ENCODE measurements at regions not wholly inside any gene's neighbourhood (a gene's known extent, or its start where the extent isn't known, plus 50 kb on each side); places are given as distances from the start of the nearest gene placed in this dataset.

GRCh38 chr2:117086174-117086942 lies 728.1 kb upstream of the DDX18 start:
- DNase-seq = no peak

- DNase-seq = no peak
Measured at GRCh38 chr2:117086943-117087250, 727.6 kb upstream of the DDX18 start.

- DNase-seq = no peak
Measured at GRCh38 chr2:117087535-117088291, 726.8 kb upstream of the DDX18 start.

DNA sequence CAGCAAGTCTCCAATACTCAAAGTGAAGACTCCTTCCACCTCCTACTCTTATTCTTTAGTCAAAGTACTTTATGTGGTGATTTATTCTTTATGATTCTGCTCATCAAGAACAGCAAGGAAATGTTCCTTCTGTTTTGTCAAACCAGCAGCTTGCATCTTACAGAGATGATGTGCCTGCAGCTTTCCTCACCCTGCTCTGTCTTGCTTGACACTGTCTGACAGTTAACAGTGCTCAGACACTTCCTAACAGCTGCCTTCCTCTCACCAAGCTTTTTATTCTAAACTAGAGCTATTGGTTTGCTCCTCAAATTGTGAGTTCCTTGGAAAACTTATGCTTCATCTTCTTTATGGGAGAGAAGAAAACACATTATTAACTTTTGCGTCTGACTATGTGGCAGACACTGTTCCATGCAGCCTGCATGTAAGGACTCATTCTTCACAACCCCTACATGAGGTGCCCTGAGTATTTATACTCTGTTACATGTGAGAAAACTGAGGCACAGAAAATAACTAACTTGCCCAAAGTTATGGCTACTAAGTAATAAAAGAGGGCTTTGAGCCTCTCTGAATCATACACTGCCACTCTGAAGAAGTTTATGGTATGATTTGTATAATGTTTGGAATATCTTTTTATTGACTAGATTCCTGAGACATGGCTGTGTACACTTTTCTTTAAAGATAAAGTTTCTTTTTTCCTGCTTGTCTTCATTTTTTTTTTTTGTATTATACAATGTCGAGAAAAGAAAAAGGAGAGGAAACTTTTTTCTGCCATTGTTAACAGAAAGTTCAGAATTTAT lies 723.3 kb upstream of the DDX18 start:
- no peak for DNase-seq

- no peak for DNase-seq
Measured at GRCh38 chr2:117101613-117102012, 712.9 kb upstream of the DDX18 start.

GRCh38 chr2:117108741-117109267 lies 705.7 kb upstream of the DDX18 start:
- no peak for DNase-seq

GRCh38 chr2:117118994-117119393 lies 695.5 kb upstream of the DDX18 start:
- no peak for DNase-seq

DNA sequence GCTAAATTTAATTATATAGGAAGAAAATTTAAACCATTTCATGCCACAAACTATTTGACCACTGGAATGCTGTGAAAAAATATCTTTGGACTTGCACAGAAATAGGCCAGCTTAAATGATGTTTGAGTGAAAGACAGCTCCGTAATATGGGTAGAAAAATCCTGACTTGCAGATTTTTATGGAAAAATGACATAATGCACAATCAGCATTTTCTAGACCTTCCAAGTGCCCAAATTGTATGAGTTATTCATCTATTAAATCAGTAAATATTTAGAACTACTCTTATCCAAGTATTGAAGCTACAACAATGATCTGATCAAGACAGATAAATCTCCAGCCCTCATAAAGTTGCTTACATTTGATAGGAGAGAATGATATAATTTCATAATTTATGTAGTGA lies 691.1 kb upstream of the DDX18 start:
- DNase-seq = no peak

DNA sequence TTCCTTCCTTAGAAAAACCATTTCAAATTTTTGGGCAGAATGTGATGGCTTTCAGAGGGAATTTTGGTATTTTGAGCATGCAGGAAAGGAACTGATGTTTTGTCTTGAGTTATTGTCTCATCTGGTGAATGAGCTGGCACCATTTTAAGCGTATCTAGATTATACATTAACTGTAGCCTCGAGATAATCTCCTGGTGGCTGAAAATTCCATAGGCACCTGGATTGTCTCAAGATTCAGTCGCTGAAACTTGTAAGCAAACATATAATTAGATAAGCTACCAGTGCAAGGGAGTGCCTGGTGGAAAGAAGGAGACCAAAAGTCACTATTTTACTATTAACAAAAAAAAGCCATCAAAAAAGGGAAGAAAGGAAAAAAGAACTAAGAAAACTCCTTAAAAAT lies 687.8 kb upstream of the DDX18 start:
- DNase-seq = no peak

DNA sequence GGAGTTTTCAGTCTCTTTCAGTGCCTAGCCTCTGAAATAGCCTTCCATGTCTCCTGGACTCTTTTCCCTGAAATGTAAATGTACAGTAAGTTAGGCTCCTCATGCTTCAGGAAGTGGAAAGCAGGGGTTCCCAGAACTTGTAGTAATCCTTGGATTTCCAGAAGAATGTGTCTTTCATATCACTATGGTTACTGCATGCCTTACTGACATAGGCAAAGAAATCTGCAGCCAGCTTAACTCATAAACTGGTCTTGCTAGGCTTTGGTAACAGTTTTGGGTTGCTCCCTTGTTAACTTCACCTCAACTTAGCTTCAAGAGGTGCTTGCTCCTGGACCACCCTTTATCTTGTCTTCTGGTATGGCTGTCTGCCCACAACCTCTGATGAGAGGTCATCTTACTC lies 686.8 kb upstream of the DDX18 start:
- DNase-seq = no peak

- no peak for DNase-seq
Measured at GRCh38 chr2:117128461-117128860, 686.0 kb upstream of the DDX18 start.

GRCh38 chr2:117137371-117137770 lies 677.1 kb upstream of the DDX18 start:
- no peak for DNase-seq

DNA sequence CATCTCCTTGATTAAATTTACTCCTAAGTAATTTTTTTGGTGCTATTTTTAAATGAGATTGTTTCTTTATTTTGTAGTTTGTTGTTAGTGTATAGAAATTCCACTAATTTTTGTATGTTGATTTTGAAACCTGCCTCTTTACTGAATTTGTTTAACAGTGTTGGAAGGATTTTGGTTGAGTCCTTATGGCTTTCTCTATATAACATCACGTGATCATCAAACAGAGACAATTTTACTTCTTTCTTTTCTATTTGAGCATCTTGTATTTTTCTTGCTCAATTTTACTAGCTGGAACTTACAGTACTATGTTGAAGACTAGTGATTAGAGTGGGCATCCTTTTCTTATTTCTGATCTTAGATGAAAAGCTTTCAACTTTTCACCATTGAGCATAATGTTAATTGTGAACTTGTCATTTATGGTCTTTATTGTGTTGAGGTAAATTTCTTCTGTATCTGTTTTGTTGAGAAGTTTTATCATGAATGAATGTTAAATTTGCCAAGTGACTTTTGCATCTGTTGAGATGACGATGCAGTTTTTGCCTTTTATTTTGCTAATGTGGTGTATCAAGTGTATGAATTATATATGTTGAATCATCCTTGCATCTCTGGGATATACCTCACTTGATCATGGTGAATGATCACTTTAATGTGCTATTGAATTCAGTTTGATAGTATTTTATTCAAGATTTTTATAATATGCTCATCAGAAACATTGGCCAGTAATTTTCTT lies 645.3 kb upstream of the DDX18 start:
- DNase-seq = no peak

GRCh38 chr2:117170897-117171296 lies 643.6 kb upstream of the DDX18 start:
- DNase-seq = no peak

- DNase-seq = no peak
Measured at GRCh38 chr2:117179405-117179804, 635.1 kb upstream of the DDX18 start.

- peak; percentile 67 for DNase-seq
Measured at GRCh38 chr2:117190856-117191559, 623.5 kb upstream of the DDX18 start.

DNA sequence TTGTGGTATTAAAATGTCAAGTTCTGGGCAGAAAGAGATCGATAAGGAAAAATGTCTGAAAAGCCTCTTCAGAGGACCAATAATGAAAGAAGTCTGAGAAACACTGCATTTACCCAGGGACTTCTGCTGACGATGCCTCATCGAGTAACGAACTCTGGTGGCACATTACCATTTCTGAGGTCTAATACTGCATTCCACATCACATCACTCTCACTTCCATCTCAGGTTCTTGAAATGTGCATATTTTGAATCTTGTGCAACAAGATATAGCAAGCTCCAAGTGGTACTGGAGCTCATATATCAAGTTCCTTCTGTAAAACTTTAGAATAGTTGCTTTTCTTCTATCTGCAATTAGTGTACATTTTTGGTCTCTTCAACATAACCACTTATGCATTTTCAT lies 619.1 kb upstream of the DDX18 start:
- DNase-seq = no peak

DNA sequence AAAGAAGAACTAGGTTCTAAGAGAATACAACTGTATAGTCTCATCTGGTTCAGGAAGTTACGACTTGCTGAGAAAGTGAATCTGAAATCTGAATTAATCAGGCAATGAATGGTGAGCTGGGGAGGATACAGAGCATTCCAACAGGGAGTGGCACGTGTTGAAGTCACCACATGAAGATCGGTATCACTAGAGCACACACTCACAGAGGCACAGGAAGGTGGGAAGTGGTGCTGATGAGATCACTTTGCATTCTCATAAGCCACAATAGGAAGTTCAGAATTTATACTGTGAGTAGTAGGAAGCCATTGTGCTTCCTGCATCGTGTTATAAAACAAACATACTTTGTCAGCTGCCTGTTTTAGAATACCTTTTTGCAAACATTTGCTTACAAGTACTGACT lies 615.0 kb upstream of the DDX18 start:
- DNase-seq = no peak

DNA sequence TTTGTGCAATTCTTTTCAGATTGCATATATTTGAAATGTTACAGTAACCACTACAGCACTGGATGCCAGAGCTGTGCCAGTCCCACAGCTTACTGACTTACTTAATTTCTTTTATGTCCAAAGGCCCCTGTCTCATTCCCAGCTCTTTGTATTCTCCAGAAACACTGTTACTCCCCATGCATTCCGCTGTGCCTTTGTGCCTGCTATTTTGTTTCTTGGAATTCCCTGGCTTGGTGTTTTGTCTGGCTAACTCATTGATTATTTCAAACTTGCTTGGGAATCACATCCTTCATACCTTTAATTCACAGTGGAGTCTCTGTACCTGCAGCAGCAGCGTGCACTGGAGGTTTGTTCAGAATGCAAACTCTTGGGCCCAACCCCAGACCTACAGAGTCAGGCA lies 601.9 kb upstream of the DDX18 start:
- no peak for DNase-seq

DNA sequence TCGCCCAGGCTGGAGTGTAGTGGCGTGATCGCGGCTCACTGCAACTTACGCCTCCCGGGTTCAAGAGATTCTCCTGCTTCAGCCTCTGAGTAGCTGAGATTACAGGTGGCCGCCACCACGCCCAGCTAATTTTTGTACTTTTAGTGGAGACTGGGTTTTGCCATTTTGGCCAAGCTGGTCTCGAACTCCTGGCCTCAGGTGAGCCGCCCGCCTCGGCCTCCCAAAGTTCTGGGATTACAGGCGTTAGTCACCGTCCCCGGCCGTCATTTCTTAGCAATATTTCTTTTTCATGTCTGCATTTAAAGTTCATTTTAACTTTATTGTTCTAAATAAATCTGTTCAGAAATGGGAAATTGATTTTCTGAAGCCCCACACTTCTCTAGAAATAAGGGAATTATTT lies 597.3 kb upstream of the DDX18 start:
- no peak for DNase-seq

DNA sequence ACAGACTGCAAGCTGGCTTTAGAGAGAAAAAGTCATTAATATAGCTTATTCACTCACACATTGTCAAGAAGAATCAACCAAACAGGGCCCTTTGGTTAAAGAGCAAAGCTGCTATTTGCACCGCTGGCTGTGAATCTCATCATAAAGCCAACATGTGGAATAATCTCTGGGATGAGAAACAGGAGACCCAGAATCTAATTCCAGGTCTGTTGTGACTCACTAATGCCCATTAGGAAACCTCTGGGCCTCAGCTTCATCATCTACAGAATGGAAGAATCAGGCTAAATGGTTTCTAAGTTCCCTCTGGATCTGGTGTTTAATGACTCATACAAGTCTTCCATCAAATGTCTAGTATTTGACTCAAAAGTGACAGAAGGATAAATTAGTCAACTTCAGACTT lies 591.7 kb upstream of the DDX18 start:
- DNase-seq = no peak

DNA sequence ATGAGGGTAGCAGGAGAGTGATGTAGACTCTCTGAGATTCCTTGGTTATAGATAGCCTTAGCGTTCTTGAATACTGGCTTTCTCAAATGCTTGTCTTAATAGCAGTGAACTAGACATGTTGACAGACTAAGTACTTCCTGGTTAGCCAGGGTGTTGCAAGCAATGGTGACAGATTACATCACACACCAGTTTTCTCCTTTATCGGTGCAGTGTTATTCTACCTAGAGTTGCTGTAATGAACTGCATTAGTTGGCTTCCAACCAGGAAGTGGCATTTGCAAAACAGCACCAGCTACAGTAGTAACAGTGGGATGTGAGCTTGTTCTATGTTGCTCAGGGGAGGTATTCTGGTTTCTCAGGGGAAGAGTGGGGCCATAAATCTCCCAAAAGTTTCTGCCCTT lies 582.2 kb upstream of the DDX18 start:
- no peak for DNase-seq
